OCI-LY1 (cell line): ENCODE measurements at regions not wholly inside any gene's neighbourhood (a gene's known extent, or its start where the extent isn't known, plus 50 kb on each side); places are given as distances from the start of the nearest gene placed in this dataset.

Source experiments
- H2AFZ ChIP-seq: fragments of 200-600 bp; sonication (generic), shearing (Covaris generic); 2 replicates; pipeline ENCODE4 v1.6.0; 2014; ENCODE audit warnings: antibody characterized with exemption, mild to moderate bottlenecking, low read length
- H3F3A ChIP-seq: fragments of 200-600 bp; sonication (generic), shearing (Covaris generic); 2 replicates; pipeline ENCODE4 v1.6.0; 2014; ENCODE audit warnings: mild to moderate bottlenecking, antibody characterized with exemption, low read length, moderate library complexity; ENCODE audit not compliant: insufficient read depth
- H3K27ac ChIP-seq: fragments of 200-600 bp; sonication (generic); 2 replicates; pipeline ENCODE4 v1.5.1; 2014; ENCODE audit warnings: low read length, mixed run types, mild to moderate bottlenecking, low read depth; ENCODE audit not compliant: poor library complexity, severe bottlenecking
- H3K27me3 ChIP-seq: fragments of 200-600 bp; sonication (generic); 2 replicates; pipeline ENCODE4 v1.6.0; 2014; ENCODE audit warnings: antibody characterized with exemption, mild to moderate bottlenecking, low read length, moderate library complexity; ENCODE audit not compliant: insufficient read depth
- H3K36me3 ChIP-seq: fragments of 200-600 bp; sonication (generic); 2 replicates; pipeline ENCODE4 v1.6.1; 2014; ENCODE audit warnings: mild to moderate bottlenecking, antibody characterized with exemption, low read length, moderate library complexity, mixed read lengths; ENCODE audit not compliant: insufficient read depth
- H3K4me1 ChIP-seq: fragments of 200-600 bp; sonication (generic); 2 replicates; pipeline ENCODE4 v1.5.1; 2014; ENCODE audit warnings: mild to moderate bottlenecking, low read length, moderate library complexity; ENCODE audit not compliant: insufficient read depth, severe bottlenecking
- H3K4me2 ChIP-seq: fragments of 200-600 bp; sonication (generic), shearing (Covaris generic); 2 replicates; pipeline ENCODE4 v1.6.1; 2014; ENCODE audit warnings: low read length
- H3K4me3 ChIP-seq: fragments of 200-600 bp; sonication (generic); 2 replicates; pipeline ENCODE4 v1.5.1; 2014; ENCODE audit warnings: low read length, low read depth, mild to moderate bottlenecking, mixed read lengths; ENCODE audit not compliant: poor library complexity, severe bottlenecking
- H3K79me2 ChIP-seq: fragments of 200-600 bp; shearing (Covaris generic); 2 replicates; pipeline ENCODE4 v1.6.1; 2016; ENCODE audit warnings: mixed run types, low read length, mixed read lengths; ENCODE audit not compliant: insufficient read depth
- H3K9ac ChIP-seq: fragments of 200-600 bp; sonication (generic), shearing (Covaris generic); 2 replicates; pipeline ENCODE4 v1.6.1; 2014; ENCODE audit warnings: mild to moderate bottlenecking, low read length, mixed read lengths
- H3K9me2 ChIP-seq: fragments of 200-600 bp; sonication (generic), shearing (Covaris generic); 2 replicates; pipeline ENCODE4 v1.6.1; 2014; ENCODE audit warnings: low read depth, mild to moderate bottlenecking, low read length, mixed read lengths
- H3K9me3 ChIP-seq: fragments of 200-600 bp; shearing (Covaris generic); 2 replicates; pipeline ENCODE4 v1.6.1; 2014; ENCODE audit warnings: low read length, mixed read lengths
- H4K20me1 ChIP-seq: fragments of 200-600 bp; sonication (generic), shearing (Covaris generic); 2 replicates; pipeline ENCODE4 v1.6.0; 2016; ENCODE audit warnings: mild to moderate bottlenecking, low read length; ENCODE audit not compliant: insufficient read depth
- CTCF ChIP-seq: fragments of 200-600 bp; sonication (generic), shearing (Covaris generic); IDR thresholded peaks from 2 replicates; pipeline ENCODE4 v1.5.1; 2017; ENCODE audit warnings: mild to moderate bottlenecking, antibody characterized with exemption, low read length, moderate library complexity, mixed read lengths
- EZH2 ChIP-seq: fragments of 200-600 bp; sonication (generic), shearing (Covaris generic); IDR thresholded peaks from 2 replicates; pipeline ENCODE4 v1.8.0; 2017; ENCODE audit warnings: borderline replicate concordance, mixed run types, mild to moderate bottlenecking, antibody characterized with exemption, low read length, moderate library complexity, mixed read lengths

- Histone ChIP-seq H3K27me3 (no peaks in the 10 kb centered on the region), H3K79me2 (no peaks in the 10 kb centered on the region), H3K4me2 (no peak overlapping the region), H3K27ac (no peak overlapping the region), H3K9ac (no peak overlapping the region), H2AFZ (no peak overlapping the region), H3K4me3 (no peak overlapping the region), H3K9me2 (no peaks in the 10 kb centered on the region), H3K9me3 (peaks cover 10% of the 10 kb centered on the region), H3K4me1 (peaks cover 7% of the 10 kb centered on the region), H3F3A (no peaks in the 10 kb centered on the region), H4K20me1 (no peaks in the 10 kb centered on the region), H3K36me3 (no peaks in the 10 kb centered on the region)
- TF ChIP-seq EZH2 (no peak), CTCF (no peak)
Measured at GRCh38 chr4:53755656-53756055, 164.4 kb upstream of the LNX1 start.

DNA sequence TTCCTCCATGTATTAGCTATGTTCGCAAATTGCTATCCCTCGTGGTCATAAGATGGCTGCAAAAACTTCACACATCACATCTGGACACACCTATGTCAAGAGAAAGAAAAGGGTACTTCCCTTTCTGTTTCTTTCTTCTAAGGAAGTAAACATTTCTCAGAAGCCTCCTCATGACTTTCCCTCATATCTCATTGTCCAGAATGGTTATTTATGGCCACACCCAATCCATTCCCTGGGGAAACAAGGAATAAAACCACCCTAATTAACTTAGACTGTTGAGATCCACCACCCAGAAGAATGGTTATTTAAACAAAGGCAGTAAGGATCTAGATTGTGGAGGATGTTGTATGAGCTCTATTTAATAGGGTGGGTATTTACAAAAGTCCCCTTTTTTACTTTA lies 160.8 kb upstream of the LNX1 start:
- Histone ChIP-seq H3K4me1 (peaks cover 27% of the 10 kb centered on the region), H3K4me2 (no peak overlapping the region), H3K79me2 (no peaks in the 10 kb centered on the region)

DNA sequence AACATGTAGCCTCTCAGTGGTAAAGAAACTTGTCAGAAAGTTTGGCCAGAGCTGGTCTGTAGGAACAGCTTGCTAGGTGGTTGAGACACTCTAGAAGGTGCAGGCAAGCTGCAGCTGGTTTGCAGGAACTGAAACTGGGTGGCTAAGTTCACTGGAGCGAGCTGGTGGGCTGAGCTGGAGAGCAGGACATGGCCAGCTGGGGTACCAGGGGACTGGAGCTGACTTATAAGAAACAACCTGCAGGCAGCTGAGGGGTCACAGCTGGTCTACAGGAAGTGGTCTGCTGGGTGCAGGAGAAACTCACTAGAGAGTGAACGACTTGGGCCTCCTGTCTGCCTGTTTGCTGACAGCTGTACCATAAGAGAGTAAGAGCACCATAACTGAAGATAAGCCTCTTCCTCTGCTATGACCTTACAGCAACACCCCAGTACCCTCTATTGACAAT lies 157.1 kb upstream of the LNX1 start:
- H3K4me1 ChIP-seq, result peaks cover 65% of the 10 kb centered on the region
- no peaks in the 10 kb centered on the region for H3K9me2 ChIP-seq
- H3K27me3 ChIP-seq, result no peaks in the 10 kb centered on the region
- no peaks in the 10 kb centered on the region for H4K20me1 ChIP-seq
- H3K79me2 ChIP-seq, result no peaks in the 10 kb centered on the region
- H3K36me3 ChIP-seq, result no peaks in the 10 kb centered on the region
- TF ChIP-seq EZH2, result no peak
- no peak for TF ChIP-seq CTCF
- no peak overlapping the region for H3K4me3 ChIP-seq
- H3K4me2 ChIP-seq, result peak overlapping the region; percentile 33; the same call in 1 of the 2 replicates
- H3K9me3 ChIP-seq, result no peaks in the 10 kb centered on the region
- H3F3A ChIP-seq, result no peaks in the 10 kb centered on the region
- peak overlapping the region; percentile 94 for H3K27ac ChIP-seq
- H2AFZ ChIP-seq, result no peak overlapping the region
- no peak overlapping the region for H3K9ac ChIP-seq

More for the DNA sequence above, 160.8 kb upstream of the LNX1 start:
- Histone ChIP-seq H3K27me3 (no peaks in the 10 kb centered on the region), H3K9me3 (peaks cover 8% of the 10 kb centered on the region; the same call in 1 of the 2 replicates), H2AFZ (no peak overlapping the region), H3K4me3 (no peak overlapping the region), H3K9ac (no peak overlapping the region), H3F3A (no peaks in the 10 kb centered on the region), H3K36me3 (no peaks in the 10 kb centered on the region), H3K9me2 (no peaks in the 10 kb centered on the region), H3K27ac (no peak overlapping the region), H4K20me1 (no peaks in the 10 kb centered on the region)
- TF ChIP-seq EZH2 (no peak), CTCF (no peak)
